Endothelial cell of umbilical vein (primary cell): ENCODE measurements at regions not wholly inside any gene's neighbourhood (a gene's known extent, or its start where the extent isn't known, plus 50 kb on each side); places are given as distances from the start of the nearest gene placed in this dataset.

Experiments used
- BruUV-seq: library from RNA; stranded (reverse); fragments of 400-500 nt; replicated peaks from 2 replicates; lab custom pipeline; 2021; lab: Mats Ljungman, UMichigan
- CTCF ChIA-PET: fragments of 300-600, 350-600 bp; sonication (Branson Sonifier 250); formaldehyde crosslinking; loops from one replicate; lab custom pipeline; 2021; ENCODE audit warnings: antibody characterized with exemption, inconsistent platforms; lab: Charles Lee
- POLR2A ChIA-PET: fragments of 300-600, 350-600 bp; sonication (Branson Sonifier 250); formaldehyde crosslinking; loops from one replicate; lab custom pipeline; 2021; ENCODE audit warnings: antibody characterized with exemption, inconsistent platforms; lab: Charles Lee
- DNase-seq: peaks from one replicate; pipeline ENCODE4 v3.0.0-alpha.2; 2011; ENCODE audit warnings: low read depth, low spot score
- FAIRE-seq: peaks from 2 replicates; lab custom pipeline; 2011; peaks lifted over from hg19 to GRCh38; lab: Jason Lieb, UNC
- H2AFZ ChIP-seq: 2 replicates; pipeline ENCODE4 v1.6.0; 2012; ENCODE audit warnings: low read depth, low read length, control low read depth, inconsistent platforms
- H3K27ac ChIP-seq: 2 replicates; pipeline ENCODE4 v1.5.1; 2011; ENCODE audit warnings: low read depth, mild to moderate bottlenecking, control low read depth, low read length, moderate library complexity; ENCODE audit not compliant: insufficient read depth
- H3K27me3 ChIP-seq, 2 experiments: 2 replicates each; pipeline versions ENCODE4 v1.6.0 to v1.6.1; 2011; ENCODE audit warnings: low read length in 2 of 2, mixed read lengths in 1 of 2; ENCODE audit not compliant: control insufficient read depth in 2 of 2, insufficient read depth in 2 of 2
- H3K36me3 ChIP-seq, 2 experiments: 2 replicates in 1 of 2; 3 replicates in 1 of 2; pipeline ENCODE4 v1.5.1; 2011; ENCODE audit warnings: low read length in 2 of 2, mild to moderate bottlenecking in 1 of 2, moderate library complexity in 1 of 2; ENCODE audit not compliant: control insufficient read depth in 2 of 2, insufficient read depth in 2 of 2; ENCODE audit errors: extremely low read depth in 1 of 2
- H3K4me1 ChIP-seq: 3 replicates; pipeline ENCODE4 v1.5.1; 2011; ENCODE audit warnings: mild to moderate bottlenecking, low read length; ENCODE audit not compliant: control insufficient read depth, insufficient read depth; ENCODE audit errors: extremely low read depth
- H3K4me2 ChIP-seq: 2 replicates; pipeline ENCODE4 v1.6.1; 2011; ENCODE audit warnings: low read length, control low read depth, mixed read lengths; ENCODE audit not compliant: insufficient read depth
- H3K4me3 ChIP-seq, 3 experiments: fragments of 200-600 bp in 1 of 3; sonication (generic), shearing (Covaris generic) in 1 of 3; replicated peaks in 1 of 3; 2 replicates each; pipeline ENCODE4 v1.5.1; 2011 to 2016; ENCODE audit warnings: control low read depth in 3 of 3, low read length in 3 of 3, mild to moderate bottlenecking in 2 of 3, inconsistent platforms in 1 of 3, low read depth in 1 of 3, moderate library complexity in 1 of 3; ENCODE audit not compliant: insufficient read depth in 1 of 3
- H3K79me2 ChIP-seq: 2 replicates; pipeline ENCODE4 v1.6.0; 2012; ENCODE audit warnings: low read length, inconsistent platforms; ENCODE audit not compliant: control insufficient read depth, insufficient read depth
- H3K9ac ChIP-seq: replicated peaks from 2 replicates; pipeline ENCODE3; 2011; ENCODE audit warnings: low read length, control low read depth; ENCODE audit not compliant: insufficient read depth; ENCODE audit errors: extremely low read depth
- H3K9me1 ChIP-seq: replicated peaks from 3 replicates; pipeline ENCODE4 v1.6.0; 2011; ENCODE audit warnings: mild to moderate bottlenecking, low read length; ENCODE audit not compliant: control insufficient read depth, insufficient read depth; ENCODE audit errors: extremely low read depth
- H3K9me3 ChIP-seq: replicated peaks from 2 replicates; pipeline ENCODE4 v1.5.1; 2012; ENCODE audit warnings: low read length, inconsistent platforms; ENCODE audit not compliant: control insufficient read depth, insufficient read depth
- H4K20me1 ChIP-seq: replicated peaks from 2 replicates; pipeline ENCODE3; 2011; ENCODE audit warnings: mild to moderate bottlenecking, low read length; ENCODE audit not compliant: control insufficient read depth, insufficient read depth; ENCODE audit errors: extremely low read depth
- CTCF ChIP-seq, 2 donors: IDR thresholded peaks; 1 replicate in 1 of 2; 2 replicates in 1 of 2; pipeline ENCODE4 v1.5.1; 2011; ENCODE audit warnings: low read length in 2 of 2, mild to moderate bottlenecking in 2 of 2, moderate library complexity in 2 of 2, control low read depth in 1 of 2, inconsistent platforms in 1 of 2, low read depth in 1 of 2; ENCODE audit not compliant: insufficient read depth in 1 of 2; ENCODE audit errors: extremely low read depth in 1 of 2
- EZH2 ChIP-seq: IDR thresholded peaks from 2 replicates; pipeline ENCODE4 v1.6.1; 2012; ENCODE audit warnings: borderline replicate concordance, low read depth, mild to moderate bottlenecking, moderate library complexity, low read length, inconsistent platforms; ENCODE audit not compliant: severe bottlenecking
- FOS ChIP-seq: IDR thresholded peaks from 2 replicates; pipeline ENCODE4 v1.6.1; 2011; ENCODE audit warnings: mild to moderate bottlenecking, low read length, moderate library complexity, borderline replicate concordance; ENCODE audit not compliant: insufficient read depth
- GATA2 ChIP-seq: IDR thresholded peaks from 2 replicates; pipeline ENCODE4 v1.7.0; 2011; ENCODE audit warnings: low read depth, mild to moderate bottlenecking, moderate library complexity, mixed read lengths, low read length; ENCODE audit not compliant: insufficient read length, insufficient read depth
- JUN ChIP-seq: IDR thresholded peaks from 2 replicates; pipeline ENCODE4 v1.6.1; 2011; ENCODE audit warnings: borderline replicate concordance, low read depth; ENCODE audit not compliant: insufficient read length, insufficient read depth
- MAX ChIP-seq: IDR thresholded peaks from 2 replicates; pipeline ENCODE4 v1.6.1; 2011; ENCODE audit not compliant: insufficient read depth, insufficient read length
- MYC ChIP-seq: IDR thresholded peaks from one replicate; pipeline ENCODE4 v1.6.1; 2011; ENCODE audit warnings: mild to moderate bottlenecking, low read depth, low read length
- POLR2AphosphoS5 ChIP-seq: IDR thresholded peaks from 2 replicates; pipeline ENCODE4 v1.6.1; 2012; ENCODE audit warnings: low read depth, mild to moderate bottlenecking, control low read depth, low read length, moderate library complexity; ENCODE audit not compliant: insufficient read depth
- dilution Hi-C: fragments of 300-500 bp; cut with MboI; formaldehyde crosslinking; loops from one replicate; pipeline ENCODE4 v1.15.0; 2019; ENCODE audit warnings: low sequenced_read_pairs; ENCODE audit not compliant: extremely low pct_ligation_motif_present
- intact Hi-C: fragments of 100-400 bp; cut with micrococcal nuclease; formaldehyde crosslinking; loops from one replicate; pipeline ENCODE4 v1.10.0; 2022

- Histone ChIP-seq H3K36me3 (no peaks in the 10 kb centered on the region), H3K27me3 (no peaks in the 10 kb centered on the region), H3K4me3 (no peak overlapping the region), H3K9ac (no peak overlapping the region), H3K9me1 (no peaks in the 10 kb centered on the region), H3K4me2 (no peak overlapping the region), H4K20me1 (no peaks in the 10 kb centered on the region), H2AFZ (no peak overlapping the region), H3K4me1 (no peaks in the 10 kb centered on the region), H3K27ac (no peak overlapping the region), H3K9me3 (peaks cover 3% of the 10 kb centered on the region), H3K79me2 (no peaks in the 10 kb centered on the region)
- POLR2A ChIA-PET = no interaction called here
- no peak for FAIRE-seq
- no peak for DNase-seq
- TF ChIP-seq FOS = no peak
- TF ChIP-seq CTCF (IDR thresholded peaks at IDR 0.05; ENCODE audit: extremely low read depth in 1 of 2, insufficient read depth in 1 of 2, low read depth in 1 of 2, low read length in 2 of 2) = no peak
- no peak for TF ChIP-seq MYC
- no peak for TF ChIP-seq EZH2
- TF ChIP-seq MAX = no peak
- TF ChIP-seq GATA2 = no peak
- TF ChIP-seq JUN = no peak
- TF ChIP-seq POLR2AphosphoS5 = no peak
- intact Hi-C loops = no loop called here
- dilution Hi-C loops = no loop called here
- CTCF ChIA-PET = no interaction called here
- BruUV-seq = no TSS peak
Measured at GRCh38 chr2:220371211-220371610, 743.8 kb downstream of the SLC4A3 start.
